Activated T-cell treated with anti-CD3 and anti-CD28 coated beads, Interleukin-2, amount 50 U/mL, for 4 hours (primary cell): ENCODE measurements at regions not wholly inside any gene's neighbourhood (a gene's known extent, or its start where the extent isn't known, plus 50 kb on each side); places are given as distances from the start of the nearest gene placed in this dataset.
A peak's percentile ranks its signal among the peaks of the same experiment; 100 is the strongest.

Experiments
- ATAC-seq, 2 donors: fragments of 200-7000 bp; cut with Tn5 transposase; one replicate each; pipeline ENCODE4 v1.10.0; 2021
- DNase-seq: peaks from one replicate; pipeline ENCODE4 v3.0.0-alpha.2; 2020
- H3K27me3 Mint-ChIP-seq: one replicate; pipeline ENCODE4 v1.8.0; 2021; ENCODE audit warnings: low read depth, mixed read lengths
- H3K36me3 Mint-ChIP-seq: one replicate; pipeline ENCODE4 v1.8.0; 2022; ENCODE audit warnings: mixed read lengths; ENCODE audit not compliant: insufficient read depth
- H3K4me1 Mint-ChIP-seq: one replicate; pipeline ENCODE4 v1.8.0; 2021; ENCODE audit warnings: low read depth, mixed read lengths
- H3K4me3 Mint-ChIP-seq: one replicate; pipeline ENCODE4 v1.8.0; 2021; ENCODE audit warnings: mild to moderate bottlenecking, moderate library complexity, mixed read lengths
- H3K9me3 Mint-ChIP-seq: one replicate; pipeline ENCODE4 v1.8.0; 2021; ENCODE audit warnings: mixed read lengths

DNA sequence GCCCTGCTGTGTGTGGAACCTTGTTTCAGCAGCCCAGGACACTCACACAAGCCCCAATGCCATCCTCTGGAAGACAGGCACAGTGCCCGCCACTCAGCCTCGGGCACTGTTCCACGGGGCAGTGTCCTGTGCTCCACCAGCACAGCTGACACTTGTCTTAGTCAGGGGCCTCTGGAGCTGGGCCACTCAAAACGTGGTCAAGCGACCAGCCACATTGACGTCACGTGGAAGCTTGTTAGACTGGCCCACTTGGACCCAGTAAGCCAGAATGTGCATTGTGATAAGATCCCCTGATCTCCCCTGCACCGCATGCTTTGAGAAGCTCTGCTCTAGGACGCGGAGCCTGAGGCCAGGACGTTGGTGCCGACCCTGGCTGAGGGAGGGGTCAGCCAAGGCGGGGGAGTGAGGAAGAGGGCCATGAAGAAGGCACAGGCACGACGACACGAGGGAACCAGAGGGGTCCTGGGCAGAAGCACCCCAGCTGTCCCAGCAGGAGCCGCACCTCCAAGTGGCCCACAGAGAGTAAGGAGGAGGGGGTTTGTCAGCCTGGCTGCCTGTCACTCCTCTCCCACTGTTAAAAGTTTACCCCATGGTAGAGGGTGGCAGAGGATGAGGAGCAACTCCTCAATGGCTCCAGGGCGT, 64.6 kb downstream of the LINC01488 start:
- peaks cover 26% of the 10 kb centered on the region for H3K4me1 Mint-ChIP-seq
- peaks cover 12% of the 10 kb centered on the region for H3K9me3 Mint-ChIP-seq
- ATAC-seq (no peak), DNase-seq (no peak)
- peaks cover 2% of the 10 kb centered on the region for H3K36me3 Mint-ChIP-seq
- H3K27me3 Mint-ChIP-seq, result peaks cover 26% of the 10 kb centered on the region
- H3K4me3 Mint-ChIP-seq, result no peak overlapping the region

DNA sequence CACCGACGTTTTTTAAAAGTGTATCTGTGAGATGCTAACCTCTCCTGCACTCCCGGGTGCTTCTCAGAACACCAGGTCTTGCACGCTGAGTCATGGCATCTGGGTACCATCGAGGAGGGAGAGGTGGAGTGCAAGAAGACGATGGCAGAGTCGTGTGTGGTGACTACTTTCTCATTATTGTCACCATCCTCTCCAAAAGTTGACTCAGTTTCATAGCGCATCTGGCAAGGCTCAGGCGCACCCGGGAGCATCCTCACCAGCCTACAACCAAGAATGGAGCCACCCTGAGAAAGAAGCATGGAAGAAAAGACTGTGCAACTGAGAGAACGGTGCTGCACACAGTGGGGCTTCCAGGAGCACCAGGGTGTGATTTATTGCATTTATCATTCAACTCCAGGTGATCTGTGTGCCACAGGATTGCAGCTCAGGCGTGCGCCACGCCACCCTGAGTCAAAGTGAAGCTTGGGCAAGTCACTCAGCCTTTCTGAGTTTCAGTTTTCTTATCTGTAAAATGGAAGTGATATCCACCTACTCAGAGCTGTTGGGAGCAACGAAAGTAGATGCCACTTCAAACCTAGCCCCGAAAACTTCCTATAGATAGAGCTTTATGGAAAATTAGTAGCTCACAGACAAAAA, 65.4 kb downstream of the LINC01488 start:
- Mint-ChIP-seq H3K36me3 (peaks cover 2% of the 10 kb centered on the region), H3K27me3 (peaks cover 26% of the 10 kb centered on the region), H3K4me3 (no peak overlapping the region), H3K9me3 (peaks cover 15% of the 10 kb centered on the region), H3K4me1 (peaks cover 26% of the 10 kb centered on the region)
- DNase-seq, result no peak
- peak; percentile 85 to 87 for ATAC-seq

DNA sequence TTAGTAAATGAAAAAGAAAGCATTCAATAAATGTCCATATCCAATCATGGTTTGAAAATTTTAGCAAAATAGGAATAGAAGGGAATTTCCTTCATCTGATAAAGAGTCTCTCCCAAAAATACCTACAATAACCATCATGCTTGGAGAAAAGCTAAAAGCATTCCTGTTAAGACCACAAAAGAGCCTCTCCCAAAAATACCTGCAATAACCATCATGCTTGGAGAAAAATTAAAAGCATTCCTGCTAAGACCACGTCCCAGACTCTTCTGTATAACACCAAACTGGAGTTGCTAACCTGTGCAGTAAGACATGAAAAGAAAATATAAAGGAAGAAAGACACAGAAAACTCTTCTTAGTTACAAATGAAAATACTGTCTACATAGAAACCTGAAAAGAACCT, 69.4 kb downstream of the LINC01488 start:
- H3K4me3 Mint-ChIP-seq, result no peak overlapping the region
- peaks cover 23% of the 10 kb centered on the region for H3K4me1 Mint-ChIP-seq
- no peak for DNase-seq
- H3K9me3 Mint-ChIP-seq, result peaks cover 19% of the 10 kb centered on the region
- peaks cover 3% of the 10 kb centered on the region for H3K27me3 Mint-ChIP-seq
- H3K36me3 Mint-ChIP-seq, result peaks cover 2% of the 10 kb centered on the region
- ATAC-seq, result no peak

DNA sequence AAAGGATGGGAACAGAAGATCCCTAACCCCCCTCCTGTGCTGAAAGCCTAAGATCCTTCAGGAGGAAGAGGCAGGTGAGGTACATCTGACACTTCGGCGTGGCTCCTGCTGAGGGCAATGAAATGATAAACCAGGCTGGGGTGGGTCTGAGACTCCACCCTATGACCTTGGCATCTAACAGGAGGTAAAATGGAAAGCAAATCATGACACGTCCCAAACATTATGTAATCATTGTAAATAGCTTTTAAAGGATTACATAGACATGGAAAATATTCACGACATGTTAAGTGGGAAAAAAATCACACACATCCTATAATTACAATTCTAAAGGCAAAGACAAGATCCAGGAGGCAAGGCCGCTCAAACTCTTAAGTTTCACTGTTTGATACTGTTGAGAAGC, 70.5 kb downstream of the LINC01488 start:
- DNase-seq (no peak), ATAC-seq (no peak)
- Mint-ChIP-seq H3K4me3 (no peak overlapping the region), H3K36me3 (peaks cover 2% of the 10 kb centered on the region), H3K27me3 (peaks cover 2% of the 10 kb centered on the region), H3K4me1 (peaks cover 13% of the 10 kb centered on the region), H3K9me3 (peaks cover 19% of the 10 kb centered on the region)

DNA sequence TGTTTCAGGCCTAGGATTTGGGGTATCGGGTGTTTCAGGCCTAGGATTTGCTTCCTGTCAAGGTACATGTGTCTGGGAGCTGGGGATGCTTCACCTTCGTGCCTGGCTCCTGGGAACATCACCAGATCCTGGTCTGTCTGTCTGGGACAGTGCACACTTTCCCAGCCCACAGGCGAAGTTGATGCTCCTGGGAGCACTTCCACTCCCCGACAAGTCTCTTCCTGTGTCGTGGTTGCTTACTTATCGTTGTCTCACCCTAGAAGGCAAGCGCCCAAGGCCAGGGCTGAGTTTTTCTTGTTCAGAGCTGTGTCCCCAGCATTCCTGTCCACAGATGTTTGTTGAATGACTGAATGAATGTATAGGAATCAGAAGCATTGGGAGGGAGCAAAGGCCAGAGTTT, 71.5 kb downstream of the LINC01488 start:
- H3K9me3 Mint-ChIP-seq, result peaks cover 19% of the 10 kb centered on the region
- peaks cover 3% of the 10 kb centered on the region for H3K27me3 Mint-ChIP-seq
- no peak for ATAC-seq
- peaks cover 2% of the 10 kb centered on the region for H3K36me3 Mint-ChIP-seq
- H3K4me3 Mint-ChIP-seq, result no peak overlapping the region
- H3K4me1 Mint-ChIP-seq, result peaks cover 10% of the 10 kb centered on the region
- DNase-seq, result no peak

DNA sequence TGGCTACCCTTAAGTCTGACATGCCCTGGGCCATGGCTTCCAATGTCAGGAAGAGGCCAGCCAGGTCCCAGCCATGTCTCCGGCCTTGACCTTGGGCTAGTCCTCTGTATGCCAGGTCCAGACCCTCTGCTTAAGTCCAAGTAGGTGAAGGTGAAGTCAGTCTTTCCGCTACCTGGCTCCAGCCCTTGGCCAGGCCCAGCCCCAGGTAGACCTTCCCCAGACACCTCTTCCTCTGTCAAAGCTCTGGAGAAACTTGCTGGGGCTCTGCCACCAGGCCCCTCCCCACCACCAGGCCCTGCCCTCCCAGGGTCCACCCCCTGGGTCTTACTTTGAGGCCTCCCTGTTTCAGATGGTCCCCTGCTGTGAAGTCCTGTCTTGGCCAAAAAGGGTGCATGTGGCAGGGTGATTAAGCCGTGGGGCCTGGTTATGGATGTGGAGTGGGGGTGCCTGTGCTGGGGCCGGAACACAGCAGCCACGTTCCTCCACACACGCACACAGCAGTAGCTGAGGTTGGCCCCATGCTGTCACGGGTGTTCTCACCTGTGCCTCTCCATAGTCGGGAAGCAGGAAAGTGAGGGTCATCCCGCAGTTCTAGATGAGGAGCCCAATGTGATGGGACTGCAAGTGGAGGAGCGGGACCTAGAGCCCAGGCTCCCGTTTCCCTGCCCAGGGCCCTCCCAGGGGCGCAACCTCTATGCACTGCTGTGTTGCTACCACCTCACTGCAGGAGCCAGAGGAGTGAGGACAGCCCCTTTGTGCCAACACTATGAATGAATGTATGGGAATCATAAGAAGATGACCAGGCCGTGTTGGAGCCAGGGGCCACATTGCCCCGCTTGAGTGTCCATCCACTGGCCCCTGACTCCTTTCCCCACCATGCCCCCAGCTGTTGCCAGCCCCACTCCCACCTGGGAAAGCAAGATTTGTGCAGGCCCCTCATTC, 72.2 kb downstream of the LINC01488 start:
- peaks cover 3% of the 10 kb centered on the region for H3K27me3 Mint-ChIP-seq
- H3K4me3 Mint-ChIP-seq, result no peak overlapping the region
- no peak for DNase-seq
- H3K9me3 Mint-ChIP-seq, result peaks cover 19% of the 10 kb centered on the region
- H3K4me1 Mint-ChIP-seq, result peaks cover 15% of the 10 kb centered on the region
- no peak for ATAC-seq
- H3K36me3 Mint-ChIP-seq, result peaks cover 2% of the 10 kb centered on the region

DNA sequence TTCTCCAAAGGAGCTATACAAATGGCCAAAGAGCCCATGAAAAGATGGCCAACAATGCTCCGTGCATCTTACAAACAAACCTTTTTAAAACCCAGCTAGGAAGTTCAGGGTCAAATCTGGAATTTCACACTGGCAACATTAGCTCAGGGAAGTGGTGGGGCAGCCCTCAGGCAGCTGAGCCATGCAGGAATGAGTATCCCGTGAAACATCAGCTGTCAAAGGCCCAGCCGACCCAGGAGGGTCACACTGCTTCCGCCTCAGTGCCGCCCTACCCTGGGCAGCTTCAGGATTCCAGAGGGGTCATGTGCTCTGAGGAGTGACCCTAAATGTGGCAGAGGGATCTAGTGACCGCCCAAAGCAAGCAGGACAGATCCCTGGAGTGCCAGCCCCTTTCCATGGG, 73.4 kb downstream of the LINC01488 start:
- Mint-ChIP-seq H3K9me3 (peaks cover 10% of the 10 kb centered on the region), H3K36me3 (peaks cover 2% of the 10 kb centered on the region), H3K4me1 (peaks cover 25% of the 10 kb centered on the region), H3K27me3 (peaks cover 3% of the 10 kb centered on the region), H3K4me3 (no peak overlapping the region)
- no peak for ATAC-seq
- DNase-seq, result no peak

DNA sequence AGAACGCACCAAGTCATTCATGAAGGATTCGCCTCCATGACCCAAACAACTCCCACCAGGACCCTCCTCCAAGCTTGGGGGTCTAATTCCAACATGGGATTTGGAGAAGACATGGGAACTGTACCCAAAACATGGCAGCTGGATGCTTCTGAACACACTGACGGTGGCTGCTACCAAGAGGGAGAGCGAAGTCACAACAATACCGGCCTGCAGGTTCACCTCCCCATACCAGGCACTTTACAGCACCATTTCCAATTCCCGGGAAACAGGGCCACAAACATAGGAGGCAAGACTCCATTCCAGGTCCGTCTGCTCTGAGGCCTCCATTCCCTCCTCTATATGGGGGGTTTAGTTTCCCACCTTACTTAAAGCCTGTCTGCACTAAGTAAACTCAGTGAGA, 75.8 kb downstream of the LINC01488 start:
- Mint-ChIP-seq H3K36me3 (no peaks in the 10 kb centered on the region), H3K4me3 (no peak overlapping the region), H3K4me1 (peaks cover 28% of the 10 kb centered on the region), H3K9me3 (peaks cover 2% of the 10 kb centered on the region), H3K27me3 (peaks cover 14% of the 10 kb centered on the region)
- ATAC-seq, result no peak
- DNase-seq, result no peak

DNA sequence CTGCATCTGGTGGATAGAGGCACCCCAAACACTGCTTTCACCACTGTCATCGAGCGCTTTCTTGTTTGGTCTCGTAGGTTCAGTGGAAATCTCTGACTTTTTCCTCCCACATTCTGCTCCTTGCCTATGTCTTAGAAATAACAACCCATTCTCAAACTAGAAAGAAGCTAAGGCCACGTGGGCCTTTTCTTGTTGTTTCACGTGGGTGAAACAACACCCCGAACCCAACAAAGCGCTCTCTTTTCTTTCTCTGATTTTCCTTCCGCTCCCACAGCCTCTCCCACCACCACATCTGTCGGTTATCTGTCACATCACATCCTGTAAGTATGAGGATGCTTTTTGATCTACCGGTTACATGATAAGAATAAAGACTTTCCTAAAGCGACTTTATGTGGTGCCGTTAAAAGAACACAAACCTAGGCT, 77.1 kb downstream of the LINC01488 start:
- Mint-ChIP-seq H3K27me3 (peaks cover 22% of the 10 kb centered on the region), H3K9me3 (peaks cover 7% of the 10 kb centered on the region), H3K4me1 (peaks cover 28% of the 10 kb centered on the region), H3K4me3 (peak overlapping the region; percentile 9), H3K36me3 (no peaks in the 10 kb centered on the region)
- ATAC-seq (peak; percentile 78 to 82), DNase-seq (peak; percentile 25)

DNA sequence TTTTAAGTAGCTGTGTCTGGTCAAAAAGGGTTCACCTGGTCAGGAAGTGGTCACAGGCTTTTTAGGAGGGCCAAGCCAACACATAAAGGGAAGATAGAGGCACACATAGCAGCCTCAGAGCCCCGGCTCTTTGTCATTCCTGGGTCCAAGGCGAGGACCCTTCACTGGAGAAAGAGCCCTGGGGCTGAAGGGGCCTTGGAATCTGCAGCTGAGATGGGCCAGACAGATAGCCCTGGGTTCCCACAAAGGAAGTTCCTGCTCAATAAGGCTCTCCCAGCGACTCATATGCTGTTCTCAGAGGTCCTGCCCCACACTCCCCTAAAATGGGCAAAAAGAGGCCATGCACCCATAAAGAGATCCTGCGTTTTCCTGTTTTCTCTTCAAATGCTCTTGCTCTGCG, 77.7 kb downstream of the LINC01488 start:
- ATAC-seq, result no peak
- H3K4me1 Mint-ChIP-seq, result peaks cover 28% of the 10 kb centered on the region
- H3K9me3 Mint-ChIP-seq, result peaks cover 7% of the 10 kb centered on the region
- peaks cover 24% of the 10 kb centered on the region for H3K27me3 Mint-ChIP-seq
- no peaks in the 10 kb centered on the region for H3K36me3 Mint-ChIP-seq
- no peak for DNase-seq
- H3K4me3 Mint-ChIP-seq, result no peak overlapping the region

DNA sequence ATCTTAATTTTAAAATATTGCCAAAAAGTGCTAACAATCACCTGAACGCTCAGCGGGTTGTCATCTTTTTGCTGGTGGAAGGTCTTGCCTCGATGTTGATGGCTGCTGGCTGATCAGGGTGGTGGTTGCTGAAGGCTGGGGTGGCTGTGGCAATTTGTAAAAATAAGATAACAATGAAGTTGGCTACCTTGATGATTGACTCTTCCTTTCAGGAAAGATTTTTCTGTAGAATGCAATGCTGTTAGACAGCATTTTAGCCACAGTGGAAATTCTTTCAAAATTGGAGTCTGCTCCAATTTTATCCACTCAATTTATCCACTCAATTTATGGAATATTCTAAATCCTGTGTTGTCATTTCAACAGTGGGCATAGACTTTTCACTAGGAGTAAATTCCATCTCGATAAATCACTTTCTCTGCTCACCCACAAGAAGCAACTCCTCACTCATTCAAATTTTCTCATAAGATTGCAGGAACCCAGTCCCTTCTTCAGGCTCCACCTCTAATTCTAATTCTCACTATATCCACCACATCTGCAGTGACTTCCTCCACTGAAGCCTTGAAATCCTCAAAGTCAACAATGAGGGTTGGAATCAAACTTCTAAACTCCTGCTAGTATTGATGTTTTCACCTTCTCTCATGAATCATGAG, 78.8 kb downstream of the LINC01488 start:
- Mint-ChIP-seq H3K27me3 (peaks cover 28% of the 10 kb centered on the region), H3K36me3 (no peaks in the 10 kb centered on the region), H3K9me3 (peaks cover 7% of the 10 kb centered on the region), H3K4me1 (peaks cover 28% of the 10 kb centered on the region), H3K4me3 (no peak overlapping the region)
- ATAC-seq, result no peak
- no peak for DNase-seq

DNA sequence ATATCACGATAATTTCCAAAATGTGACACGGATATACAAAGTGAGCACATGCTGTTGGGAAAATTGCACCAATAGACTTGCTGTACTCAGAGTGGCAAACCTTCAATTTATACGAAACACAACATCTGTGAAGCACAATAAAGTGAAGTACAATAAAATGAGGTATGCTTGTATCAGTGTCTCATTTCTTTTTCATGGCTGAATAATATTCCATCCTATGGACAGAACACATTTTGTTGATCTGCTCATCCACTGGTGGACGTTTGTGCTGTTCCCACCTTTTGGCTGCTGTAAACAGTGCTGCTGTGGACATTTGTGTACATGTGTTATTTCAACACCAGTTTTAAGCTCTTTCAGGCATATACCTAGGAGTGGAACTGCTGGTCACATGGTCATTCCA, 78.7 kb upstream of the CCND1 start:
- ATAC-seq (no peak), DNase-seq (no peak)
- Mint-ChIP-seq H3K36me3 (no peaks in the 10 kb centered on the region), H3K9me3 (peaks cover 7% of the 10 kb centered on the region), H3K27me3 (peaks cover 28% of the 10 kb centered on the region), H3K4me1 (peaks cover 24% of the 10 kb centered on the region), H3K4me3 (no peak overlapping the region)

DNA sequence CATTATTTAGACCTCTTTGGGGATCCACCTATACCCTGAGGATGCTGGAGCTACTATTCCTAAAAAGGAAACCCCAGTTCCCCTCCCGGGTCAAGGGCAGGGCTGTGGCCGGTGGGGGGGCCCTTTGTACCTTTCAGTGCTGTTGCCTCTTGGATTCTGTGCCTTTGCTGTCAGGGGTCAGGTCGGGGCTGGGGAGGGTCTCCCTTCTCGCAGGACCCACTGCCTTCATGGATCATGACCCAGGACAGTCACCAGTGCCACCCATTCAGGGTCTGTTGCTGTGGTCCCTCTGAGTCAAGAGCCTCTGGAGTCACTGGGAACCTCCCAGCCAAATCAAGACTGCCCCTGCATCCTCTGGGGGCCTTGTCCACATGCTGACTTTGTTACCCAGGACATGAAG, 78.1 kb upstream of the CCND1 start:
- DNase-seq (no peak), ATAC-seq (no peak)
- Mint-ChIP-seq H3K9me3 (peaks cover 7% of the 10 kb centered on the region), H3K36me3 (no peaks in the 10 kb centered on the region), H3K27me3 (peaks cover 28% of the 10 kb centered on the region), H3K4me1 (peaks cover 22% of the 10 kb centered on the region), H3K4me3 (no peak overlapping the region)

DNA sequence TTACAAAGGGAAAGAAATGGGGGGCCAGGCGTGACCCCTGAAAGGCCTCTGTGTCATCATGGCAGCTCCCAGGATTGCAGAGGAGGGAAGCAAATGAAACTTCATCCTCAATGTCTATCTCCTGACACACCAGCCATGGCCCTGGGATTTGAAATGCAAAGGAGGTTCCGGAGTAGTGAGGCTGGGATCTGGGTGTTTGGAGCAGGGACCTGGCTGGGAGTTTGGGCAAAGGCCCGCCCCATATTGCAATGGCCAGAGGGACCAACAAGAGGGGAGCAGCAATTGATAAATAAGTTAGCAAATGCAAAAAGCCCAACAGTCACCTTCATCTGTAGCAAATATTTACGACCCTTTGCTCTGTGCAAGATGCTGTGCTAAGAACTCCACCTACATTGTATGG, 77.7 kb upstream of the CCND1 start:
- no peak for ATAC-seq
- Mint-ChIP-seq H3K27me3 (peaks cover 28% of the 10 kb centered on the region), H3K36me3 (no peaks in the 10 kb centered on the region), H3K4me3 (no peak overlapping the region), H3K9me3 (peaks cover 7% of the 10 kb centered on the region), H3K4me1 (peaks cover 17% of the 10 kb centered on the region)
- no peak for DNase-seq
